ENCODE measurements at regions not wholly inside any gene's neighbourhood (a gene's known extent, or its start where the extent isn't known, plus 50 kb on each side); places are given as distances from the start of the nearest gene placed in this dataset.
A peak's percentile ranks its signal among the peaks of the same experiment; 100 is the strongest.

DNA sequence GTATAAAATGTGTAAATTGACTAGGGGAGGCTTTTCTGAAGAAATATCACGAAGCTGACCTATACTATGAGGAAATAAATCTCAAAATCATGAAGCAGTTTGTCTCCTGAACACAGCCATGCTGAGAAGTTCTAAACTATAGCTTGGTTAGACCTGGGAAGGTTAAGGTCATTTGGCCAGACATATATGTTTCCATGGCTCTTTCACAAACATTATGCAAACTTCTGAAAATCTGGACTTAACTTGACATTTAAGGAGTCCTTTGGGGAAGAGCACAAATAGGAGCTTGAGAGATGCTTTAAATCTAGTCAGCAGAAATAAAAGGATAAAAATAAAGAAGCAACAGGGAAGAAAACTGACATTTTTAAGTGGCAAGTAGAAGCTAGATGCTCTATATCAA is 115.9 kb upstream of the MEOX2 start:
- Histone ChIP-seq H3K4me3 (ENCODE audit: low read depth, low read length, poor library complexity, severe bottlenecking) (no peak overlapping the region), H3K9me3 (ENCODE audit: low read depth, low read length, poor library complexity, severe bottlenecking) (no peaks in the 10 kb centered on the region), H3K4me1 (ENCODE audit: insufficient read depth, low read length, poor library complexity, severe bottlenecking) (peaks cover 6% of the 10 kb centered on the region), H3K27ac (ENCODE audit: low read depth, low read length, poor library complexity, severe bottlenecking) (no peak overlapping the region), H3K36me3 (ENCODE audit: insufficient read depth, low read length, poor library complexity, severe bottlenecking) (no peaks in the 10 kb centered on the region), H3K27me3 (replicated peaks; ENCODE audit: insufficient read depth, low read depth, low read length, poor library complexity) (no peaks in the 10 kb centered on the region)
- BruUV-seq (replicated peaks): no TSS peak
- no peak for DNase-seq (ENCODE audit: low spot score)
- POLR2A ChIA-PET (ENCODE audit: low non-redundant PET): no interaction called here
- TF ChIP-seq, protein P1, sequence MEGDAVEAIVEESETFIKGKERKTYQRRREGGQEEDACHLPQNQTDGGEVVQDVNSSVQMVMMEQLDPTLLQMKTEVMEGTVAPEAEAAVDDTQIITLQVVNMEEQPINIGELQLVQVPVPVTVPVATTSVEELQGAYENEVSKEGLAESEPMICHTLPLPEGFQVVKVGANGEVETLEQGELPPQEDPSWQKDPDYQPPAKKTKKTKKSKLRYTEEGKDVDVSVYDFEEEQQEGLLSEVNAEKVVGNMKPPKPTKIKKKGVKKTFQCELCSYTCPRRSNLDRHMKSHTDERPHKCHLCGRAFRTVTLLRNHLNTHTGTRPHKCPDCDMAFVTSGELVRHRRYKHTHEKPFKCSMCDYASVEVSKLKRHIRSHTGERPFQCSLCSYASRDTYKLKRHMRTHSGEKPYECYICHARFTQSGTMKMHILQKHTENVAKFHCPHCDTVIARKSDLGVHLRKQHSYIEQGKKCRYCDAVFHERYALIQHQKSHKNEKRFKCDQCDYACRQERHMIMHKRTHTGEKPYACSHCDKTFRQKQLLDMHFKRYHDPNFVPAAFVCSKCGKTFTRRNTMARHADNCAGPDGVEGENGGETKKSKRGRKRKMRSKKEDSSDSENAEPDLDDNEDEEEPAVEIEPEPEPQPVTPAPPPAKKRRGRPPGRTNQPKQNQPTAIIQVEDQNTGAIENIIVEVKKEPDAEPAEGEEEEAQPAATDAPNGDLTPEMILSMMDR (conservative IDR thresholded peaks at IDR 0.05; ENCODE audit: low read depth, low read length): no peak
- TF ChIP-seq EZH2 (IDR thresholded peaks at IDR 0.05; ENCODE audit: borderline replicate concordance, low read depth, low read length, poor library complexity, severe bottlenecking): no peak
- CTCF ChIA-PET: no interaction called here
- intact Hi-C loops (cut with micrococcal nuclease; ENCODE audit: unreplicated experiment): no loop called here

DNA sequence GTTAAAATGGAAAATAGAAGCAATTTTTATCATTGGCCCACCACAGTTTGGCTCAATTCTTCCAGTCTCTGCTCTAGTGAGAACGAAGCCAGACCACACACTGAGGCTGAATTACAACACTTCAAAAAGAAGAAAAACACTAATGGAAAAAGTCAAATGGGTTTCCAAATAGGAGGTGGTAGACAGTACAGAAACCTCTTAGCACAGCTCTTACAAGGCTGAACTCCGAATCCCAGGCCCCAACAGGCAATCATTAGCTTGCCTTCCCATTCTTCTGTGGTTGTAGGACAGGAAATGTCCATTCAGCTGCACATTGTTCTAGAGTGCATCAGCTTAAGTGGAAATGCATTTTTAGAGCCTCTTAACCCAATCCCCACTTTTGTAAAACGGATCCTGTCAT is 115.1 kb upstream of the MEOX2 start:
- ChIA-PET POLR2A (ENCODE audit: low non-redundant PET) (no interaction called here), CTCF (interaction anchor here (0.5 kb wide), 1 partner anchor 89 kb away, joined by 3 read pairs; no protein-coding TSS in a partner anchor)
- BruUV-seq (replicated peaks): no TSS peak
- TF ChIP-seq EZH2 (IDR thresholded peaks at IDR 0.05; ENCODE audit: borderline replicate concordance, low read depth, low read length, poor library complexity, severe bottlenecking): no peak
- TF ChIP-seq, protein P1 (conservative IDR thresholded peaks at IDR 0.05; ENCODE audit: low read depth, low read length): no peak
- Histone ChIP-seq H3K9me3 (ENCODE audit: low read depth, low read length, poor library complexity, severe bottlenecking) (no peaks in the 10 kb centered on the region), H3K4me3 (ENCODE audit: low read depth, low read length, poor library complexity, severe bottlenecking) (no peak overlapping the region), H3K4me1 (ENCODE audit: insufficient read depth, low read length, poor library complexity, severe bottlenecking) (peaks cover 6% of the 10 kb centered on the region), H3K27ac (ENCODE audit: low read depth, low read length, poor library complexity, severe bottlenecking) (no peak overlapping the region), H3K36me3 (ENCODE audit: insufficient read depth, low read length, poor library complexity, severe bottlenecking) (no peaks in the 10 kb centered on the region), H3K27me3 (replicated peaks; ENCODE audit: insufficient read depth, low read depth, low read length, poor library complexity) (no peaks in the 10 kb centered on the region)
- DNase-seq (ENCODE audit: low spot score): peak; percentile 90
- intact Hi-C loops (cut with micrococcal nuclease; ENCODE audit: unreplicated experiment): no loop called here

DNA sequence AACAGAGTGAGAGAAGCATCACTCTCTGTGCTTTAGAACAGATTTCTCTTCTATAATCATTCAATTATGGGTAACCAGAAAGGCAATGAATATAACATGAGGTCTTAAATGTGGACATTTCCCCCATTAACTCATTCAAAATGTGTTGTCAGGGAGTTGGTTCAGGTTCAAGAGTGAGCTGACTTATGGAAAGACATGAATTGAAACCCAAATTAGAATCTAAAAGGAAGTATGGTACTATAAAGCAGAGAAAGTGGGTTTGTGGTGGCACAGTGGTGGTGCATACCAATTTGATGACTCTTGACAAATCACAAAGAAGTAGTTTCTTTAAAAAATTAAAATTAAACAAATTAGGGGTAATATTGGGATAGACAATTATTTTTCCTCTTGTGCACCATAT is 114.6 kb upstream of the MEOX2 start:
- H3K4me1 ChIP-seq (ENCODE audit: insufficient read depth, low read length, poor library complexity, severe bottlenecking): peaks cover 6% of the 10 kb centered on the region
- no peak overlapping the region for H3K4me3 ChIP-seq (ENCODE audit: low read depth, low read length, poor library complexity, severe bottlenecking)
- ChIA-PET CTCF (interaction anchor here (0.5 kb wide), 1 partner anchor 90 kb away, joined by 3 read pairs; no protein-coding TSS in a partner anchor), POLR2A (ENCODE audit: low non-redundant PET) (no interaction called here)
- DNase-seq (ENCODE audit: low spot score): peak; percentile 62
- H3K9me3 ChIP-seq (ENCODE audit: low read depth, low read length, poor library complexity, severe bottlenecking): no peaks in the 10 kb centered on the region
- H3K36me3 ChIP-seq (ENCODE audit: insufficient read depth, low read length, poor library complexity, severe bottlenecking): no peaks in the 10 kb centered on the region
- no peak overlapping the region for H3K27ac ChIP-seq (ENCODE audit: low read depth, low read length, poor library complexity, severe bottlenecking)
- BruUV-seq (replicated peaks): no TSS peak
- H3K27me3 ChIP-seq (replicated peaks; ENCODE audit: insufficient read depth, low read depth, low read length, poor library complexity): no peaks in the 10 kb centered on the region
- intact Hi-C loops (cut with micrococcal nuclease; ENCODE audit: unreplicated experiment): no loop called here
- TF ChIP-seq, protein P1 (conservative IDR thresholded peaks at IDR 0.05; ENCODE audit: low read depth, low read length): no peak
- no peak for TF ChIP-seq EZH2 (IDR thresholded peaks at IDR 0.05; ENCODE audit: borderline replicate concordance, low read depth, low read length, poor library complexity, severe bottlenecking)

Data from A673 (cell line).